ENCODE measurements at regions not wholly inside any gene's neighbourhood (a gene's known extent, or its start where the extent isn't known, plus 50 kb on each side); places are given as distances from the start of the nearest gene placed in this dataset.
"Not testable (repeated sequence)": the region's sequence is repeated elsewhere in the genome, so short reads cannot be mapped to it uniquely, and the experiment has no call there.

GRCh38 chr11:97000481-97000880, 610.7 kb downstream of the JRKL start:
- TF ChIP-seq POLR2A (IDR thresholded peaks at IDR 0.05; ENCODE audit: extremely low read depth, insufficient read length) (no peak), MYC (IDR thresholded peaks at IDR 0.05; ENCODE audit: low read depth, low read length) (no peak)
- TF ChIP-seq, protein P1, sequence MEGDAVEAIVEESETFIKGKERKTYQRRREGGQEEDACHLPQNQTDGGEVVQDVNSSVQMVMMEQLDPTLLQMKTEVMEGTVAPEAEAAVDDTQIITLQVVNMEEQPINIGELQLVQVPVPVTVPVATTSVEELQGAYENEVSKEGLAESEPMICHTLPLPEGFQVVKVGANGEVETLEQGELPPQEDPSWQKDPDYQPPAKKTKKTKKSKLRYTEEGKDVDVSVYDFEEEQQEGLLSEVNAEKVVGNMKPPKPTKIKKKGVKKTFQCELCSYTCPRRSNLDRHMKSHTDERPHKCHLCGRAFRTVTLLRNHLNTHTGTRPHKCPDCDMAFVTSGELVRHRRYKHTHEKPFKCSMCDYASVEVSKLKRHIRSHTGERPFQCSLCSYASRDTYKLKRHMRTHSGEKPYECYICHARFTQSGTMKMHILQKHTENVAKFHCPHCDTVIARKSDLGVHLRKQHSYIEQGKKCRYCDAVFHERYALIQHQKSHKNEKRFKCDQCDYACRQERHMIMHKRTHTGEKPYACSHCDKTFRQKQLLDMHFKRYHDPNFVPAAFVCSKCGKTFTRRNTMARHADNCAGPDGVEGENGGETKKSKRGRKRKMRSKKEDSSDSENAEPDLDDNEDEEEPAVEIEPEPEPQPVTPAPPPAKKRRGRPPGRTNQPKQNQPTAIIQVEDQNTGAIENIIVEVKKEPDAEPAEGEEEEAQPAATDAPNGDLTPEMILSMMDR (IDR thresholded peaks at IDR 0.05; ENCODE audit: low read depth, low read length): no peak
- TF ChIP-seq, protein P2, sequence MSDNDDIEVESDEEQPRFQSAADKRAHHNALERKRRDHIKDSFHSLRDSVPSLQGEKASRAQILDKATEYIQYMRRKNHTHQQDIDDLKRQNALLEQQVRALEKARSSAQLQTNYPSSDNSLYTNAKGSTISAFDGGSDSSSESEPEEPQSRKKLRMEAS (IDR thresholded peaks at IDR 0.05; ENCODE audit: low read depth, low read length): no peak
- DNase-seq (ENCODE audit: low read depth): no peak

DNA sequence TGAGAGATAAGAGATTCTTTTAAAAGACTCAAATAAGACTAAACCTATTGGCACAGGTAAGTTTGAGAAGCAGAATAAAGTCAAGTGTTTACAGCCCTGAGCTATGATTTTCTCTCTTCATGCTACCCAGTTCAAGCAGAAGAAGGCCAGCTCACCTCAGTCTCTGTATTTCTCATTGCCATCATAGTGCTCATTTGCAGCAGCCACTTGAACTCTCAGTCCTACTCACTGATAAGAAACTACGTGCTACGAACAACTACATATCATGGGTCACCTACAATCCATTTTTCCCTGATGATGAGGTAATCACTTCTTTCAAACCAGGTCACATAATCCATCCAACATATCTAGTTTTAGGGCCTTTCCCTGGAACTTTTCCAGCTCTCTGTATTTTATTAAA, 617.5 kb downstream of the JRKL start:
- TF ChIP-seq, protein P1 (IDR thresholded peaks at IDR 0.05; ENCODE audit: low read depth, low read length): no peak
- no peak for TF ChIP-seq MYC (IDR thresholded peaks at IDR 0.05; ENCODE audit: low read depth, low read length)
- TF ChIP-seq POLR2A (IDR thresholded peaks at IDR 0.05; ENCODE audit: extremely low read depth, insufficient read length): no peak
- TF ChIP-seq, protein P2 (IDR thresholded peaks at IDR 0.05; ENCODE audit: low read depth, low read length): no peak
- no peak overlapping the region for H3K4me3 ChIP-seq (ENCODE audit: low read depth, low read length)
- no peak for DNase-seq (ENCODE audit: low read depth)

More at GRCh38 chr11:97000481-97000880, 610.7 kb downstream of the JRKL start:
- no peak overlapping the region for H3K4me3 ChIP-seq (ENCODE audit: low read depth, low read length)

- no peak for DNase-seq (ENCODE audit: low read depth)
- TF ChIP-seq, protein P2 (IDR thresholded peaks at IDR 0.05; ENCODE audit: low read depth, low read length): no peak
- TF ChIP-seq POLR2A (IDR thresholded peaks at IDR 0.05; ENCODE audit: extremely low read depth, insufficient read length) (no peak), MYC (IDR thresholded peaks at IDR 0.05; ENCODE audit: low read depth, low read length) (no peak)
- TF ChIP-seq, protein P1 (IDR thresholded peaks at IDR 0.05; ENCODE audit: low read depth, low read length): no peak
- H3K4me3 ChIP-seq (ENCODE audit: low read depth, low read length): no peak overlapping the region
These were observed 619.8 kb downstream of the JRKL start for GRCh38 chr11:97009613-97010012.

DNA sequence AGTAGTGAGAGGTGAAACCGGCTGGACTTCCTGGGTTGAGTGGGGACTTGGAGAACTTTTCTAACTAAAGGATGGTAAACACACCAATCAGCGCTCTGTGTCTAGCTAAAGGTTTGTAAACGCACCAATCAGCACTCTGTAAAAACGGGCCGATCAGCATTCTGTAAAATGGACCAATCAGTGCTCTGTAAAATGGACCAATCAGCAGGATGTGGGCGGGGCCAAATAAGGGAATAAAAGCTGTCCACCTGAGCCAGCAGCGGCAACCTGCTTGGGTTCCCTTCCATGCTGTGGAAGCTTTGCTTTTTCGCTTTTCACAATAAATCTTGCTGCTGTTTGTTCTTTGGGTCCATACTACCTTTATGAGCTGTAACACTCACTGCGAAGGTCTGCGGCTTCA, 621.2 kb downstream of the JRKL start:
- not testable (repeated sequence) for DNase-seq (ENCODE audit: low read depth)

GRCh38 chr11:97015327-97015726, 625.5 kb downstream of the JRKL start:
- H3K4me3 ChIP-seq (ENCODE audit: low read depth, low read length): no peak overlapping the region
- DNase-seq (ENCODE audit: low read depth): no peak
- TF ChIP-seq, protein P1 (IDR thresholded peaks at IDR 0.05; ENCODE audit: low read depth, low read length): no peak
- TF ChIP-seq MYC (IDR thresholded peaks at IDR 0.05; ENCODE audit: low read depth, low read length): no peak
- no peak for TF ChIP-seq POLR2A (IDR thresholded peaks at IDR 0.05; ENCODE audit: extremely low read depth, insufficient read length)
- TF ChIP-seq, protein P2 (IDR thresholded peaks at IDR 0.05; ENCODE audit: low read depth, low read length): no peak

More for the DNA sequence above, 621.2 kb downstream of the JRKL start:
- H3K4me3 ChIP-seq (ENCODE audit: low read depth, low read length): not testable (repeated sequence)

- no peak for TF ChIP-seq MYC (IDR thresholded peaks at IDR 0.05; ENCODE audit: low read depth, low read length)
- TF ChIP-seq, protein P2 (IDR thresholded peaks at IDR 0.05; ENCODE audit: low read depth, low read length): no peak
- H3K4me3 ChIP-seq (ENCODE audit: low read depth, low read length): no peak overlapping the region
- no peak for DNase-seq (ENCODE audit: low read depth)
These were observed 629.5 kb downstream of the JRKL start for GRCh38 chr11:97019305-97019704.

- no peak overlapping the region for H3K4me3 ChIP-seq (ENCODE audit: low read depth, low read length)
- DNase-seq (ENCODE audit: low read depth): no peak
- TF ChIP-seq, protein P1 (IDR thresholded peaks at IDR 0.05; ENCODE audit: low read depth, low read length): no peak
- TF ChIP-seq, protein P2 (IDR thresholded peaks at IDR 0.05; ENCODE audit: low read depth, low read length): no peak
- no peak for TF ChIP-seq MYC (IDR thresholded peaks at IDR 0.05; ENCODE audit: low read depth, low read length)
- TF ChIP-seq POLR2A (IDR thresholded peaks at IDR 0.05; ENCODE audit: extremely low read depth, insufficient read length): no peak
These were observed 629.9 kb downstream of the JRKL start for GRCh38 chr11:97019754-97020153.

All from NB4 (cell line).